ENCODE measurements at regions not wholly inside any gene's neighbourhood (a gene's known extent, or its start where the extent isn't known, plus 50 kb on each side); places are given as distances from the start of the nearest gene placed in this dataset.

DNA sequence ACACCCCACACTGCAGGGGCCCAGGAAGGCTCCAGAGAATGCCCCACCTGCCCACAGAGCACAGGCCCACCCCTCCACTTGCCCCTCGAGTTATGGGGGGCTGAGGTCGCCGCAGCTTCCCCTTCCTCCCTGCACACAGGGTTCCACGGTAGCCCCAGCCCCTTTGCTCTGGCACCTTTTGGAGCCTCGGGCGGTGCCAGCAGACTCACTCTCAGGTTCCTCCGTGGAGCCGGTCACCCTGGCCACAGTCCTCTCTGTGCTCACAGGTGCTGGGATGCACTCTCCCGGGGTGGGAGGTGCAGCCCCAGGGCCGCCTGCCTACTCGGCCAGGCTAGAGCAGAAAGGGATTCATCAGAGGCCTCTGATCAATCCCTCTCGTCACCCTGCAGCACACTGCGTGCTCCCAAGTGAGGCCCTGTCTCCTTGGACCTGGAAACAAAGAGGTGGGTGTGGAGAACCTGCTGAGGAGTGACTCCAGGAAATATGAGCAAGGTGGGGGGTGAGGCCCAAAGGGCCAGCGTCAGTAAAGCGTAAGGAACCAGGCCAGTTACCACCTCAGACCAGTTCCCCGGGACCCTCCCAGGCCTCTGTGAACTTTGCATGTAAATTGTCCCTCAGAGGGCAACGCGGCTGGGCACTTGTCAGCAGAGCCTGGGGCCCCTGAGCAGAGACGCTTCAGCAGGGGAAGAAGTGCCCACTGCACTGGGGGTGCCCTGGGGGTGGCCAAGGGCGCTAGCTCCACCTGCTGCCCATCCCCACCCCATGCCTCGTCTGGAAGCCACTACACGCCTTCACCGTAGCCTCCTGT, 167.8 kb downstream of the OLFM1 start:
- no TSS peak for BruUV-seq (replicated peaks)
- no peak overlapping the region for H3K4me3 Mint-ChIP-seq (ENCODE audit: unreplicated experiment)
- TF ChIP-seq, protein P1, sequence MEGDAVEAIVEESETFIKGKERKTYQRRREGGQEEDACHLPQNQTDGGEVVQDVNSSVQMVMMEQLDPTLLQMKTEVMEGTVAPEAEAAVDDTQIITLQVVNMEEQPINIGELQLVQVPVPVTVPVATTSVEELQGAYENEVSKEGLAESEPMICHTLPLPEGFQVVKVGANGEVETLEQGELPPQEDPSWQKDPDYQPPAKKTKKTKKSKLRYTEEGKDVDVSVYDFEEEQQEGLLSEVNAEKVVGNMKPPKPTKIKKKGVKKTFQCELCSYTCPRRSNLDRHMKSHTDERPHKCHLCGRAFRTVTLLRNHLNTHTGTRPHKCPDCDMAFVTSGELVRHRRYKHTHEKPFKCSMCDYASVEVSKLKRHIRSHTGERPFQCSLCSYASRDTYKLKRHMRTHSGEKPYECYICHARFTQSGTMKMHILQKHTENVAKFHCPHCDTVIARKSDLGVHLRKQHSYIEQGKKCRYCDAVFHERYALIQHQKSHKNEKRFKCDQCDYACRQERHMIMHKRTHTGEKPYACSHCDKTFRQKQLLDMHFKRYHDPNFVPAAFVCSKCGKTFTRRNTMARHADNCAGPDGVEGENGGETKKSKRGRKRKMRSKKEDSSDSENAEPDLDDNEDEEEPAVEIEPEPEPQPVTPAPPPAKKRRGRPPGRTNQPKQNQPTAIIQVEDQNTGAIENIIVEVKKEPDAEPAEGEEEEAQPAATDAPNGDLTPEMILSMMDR (IDR thresholded peaks at IDR 0.05; ENCODE audit: unreplicated experiment) = no peak
- POLR2A ChIA-PET = no interaction called here
- intact Hi-C loops (cut with micrococcal nuclease) = no loop called here
- H3K36me3 Mint-ChIP-seq (ENCODE audit: insufficient read depth, unreplicated experiment) = no peaks in the 10 kb centered on the region
- no peaks in the 10 kb centered on the region for H3K9me3 Mint-ChIP-seq (ENCODE audit: unreplicated experiment)
- no peak for DNase-seq (ENCODE audit: unreplicated experiment)
- no peaks in the 10 kb centered on the region for H3K27me3 Mint-ChIP-seq (ENCODE audit: insufficient read depth, unreplicated experiment)
- CTCF ChIA-PET = no interaction called here
- no peak overlapping the region for H3K27ac Mint-ChIP-seq (ENCODE audit: low read depth, unreplicated experiment)
- no peaks in the 10 kb centered on the region for H3K4me1 Mint-ChIP-seq (ENCODE audit: insufficient read depth, unreplicated experiment)

DNA sequence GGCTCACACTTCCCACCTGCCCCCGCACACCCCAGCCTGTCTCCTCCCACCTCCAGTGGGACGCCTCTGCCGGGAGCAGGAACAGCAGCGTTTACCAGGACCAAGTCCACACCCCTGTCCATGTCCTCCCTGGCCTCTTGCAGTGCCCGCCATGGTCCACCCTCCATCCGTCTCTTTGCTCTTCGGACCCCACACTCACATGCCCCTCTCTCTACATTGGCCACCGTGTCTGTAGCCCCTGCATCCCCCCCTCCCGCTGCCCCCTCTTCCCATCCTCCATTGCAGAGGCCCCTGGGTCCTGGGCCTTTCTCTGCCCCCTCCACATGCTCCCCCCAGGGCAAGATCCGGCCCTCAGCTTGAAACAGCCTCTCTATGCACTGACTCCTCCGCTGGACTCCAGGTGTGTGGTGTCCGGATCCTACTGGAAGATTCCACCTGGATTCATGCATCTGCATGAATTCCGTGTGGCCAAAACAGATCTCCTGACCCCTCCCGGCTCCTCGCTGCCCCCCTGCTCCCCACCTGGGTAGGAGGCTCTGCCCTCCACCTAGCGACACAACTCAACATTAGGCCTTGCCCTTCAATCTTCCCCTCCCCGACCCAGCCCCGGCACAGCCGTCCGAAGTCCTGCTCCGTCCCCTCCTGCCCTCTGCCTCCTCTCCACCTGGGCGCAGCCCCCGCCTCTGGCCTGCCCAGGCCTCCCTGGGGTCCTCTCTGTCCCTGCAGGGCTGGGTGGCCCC, 168.5 kb downstream of the OLFM1 start:
- Mint-ChIP-seq H3K36me3 (ENCODE audit: insufficient read depth, unreplicated experiment) (no peaks in the 10 kb centered on the region), H3K9me3 (ENCODE audit: unreplicated experiment) (no peaks in the 10 kb centered on the region), H3K27ac (ENCODE audit: low read depth, unreplicated experiment) (no peak overlapping the region), H3K4me3 (ENCODE audit: unreplicated experiment) (no peak overlapping the region), H3K4me1 (ENCODE audit: insufficient read depth, unreplicated experiment) (no peaks in the 10 kb centered on the region), H3K27me3 (ENCODE audit: insufficient read depth, unreplicated experiment) (no peaks in the 10 kb centered on the region)
- CTCF ChIA-PET = no interaction called here
- intact Hi-C loops (cut with micrococcal nuclease) = no loop called here
- BruUV-seq (replicated peaks) = no TSS peak
- POLR2A ChIA-PET = no interaction called here
- TF ChIP-seq, protein P1 (IDR thresholded peaks at IDR 0.05; ENCODE audit: unreplicated experiment) = no peak
- DNase-seq (ENCODE audit: unreplicated experiment) = no peak

DNA sequence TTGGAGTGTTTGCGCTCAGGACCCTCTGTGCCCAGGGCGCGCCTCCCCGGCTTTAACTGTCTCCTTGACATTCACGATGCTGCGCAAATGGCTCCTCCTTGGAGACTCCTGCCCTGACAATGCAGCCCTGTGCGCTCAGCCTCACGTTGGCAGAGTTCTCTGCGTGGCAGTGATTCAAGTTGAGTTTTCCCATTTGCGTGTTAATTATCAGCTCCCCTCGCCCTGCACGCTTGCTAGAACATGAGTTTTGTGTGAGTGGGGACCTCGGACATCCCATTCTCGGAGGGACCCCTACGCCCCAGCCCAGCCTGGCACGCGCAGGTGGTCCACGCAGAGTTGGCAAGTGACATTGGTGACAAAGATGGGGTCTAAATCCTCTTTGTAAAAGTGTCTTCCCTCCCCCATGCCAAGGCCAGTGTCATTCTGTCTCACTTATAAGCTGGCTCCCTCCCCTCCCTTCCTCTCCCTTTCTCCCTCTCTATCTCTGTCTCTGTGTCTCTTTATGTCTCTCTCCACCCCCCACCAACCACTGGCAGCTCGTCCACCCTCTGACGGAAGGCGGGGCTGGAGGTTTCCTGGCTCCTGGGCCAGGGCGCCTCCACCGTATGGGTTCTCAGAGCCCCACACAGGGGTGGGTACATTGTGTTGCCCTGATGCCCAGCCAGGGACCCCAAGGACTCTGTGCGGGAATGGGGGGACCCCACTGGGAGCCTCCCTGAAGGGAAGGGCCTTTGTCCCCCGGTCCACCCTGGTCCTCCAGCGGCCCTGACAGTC, 169.3 kb downstream of the OLFM1 start:
- Mint-ChIP-seq H3K9me3 (ENCODE audit: unreplicated experiment) (no peaks in the 10 kb centered on the region), H3K27me3 (ENCODE audit: insufficient read depth, unreplicated experiment) (no peaks in the 10 kb centered on the region), H3K4me1 (ENCODE audit: insufficient read depth, unreplicated experiment) (no peaks in the 10 kb centered on the region), H3K27ac (ENCODE audit: low read depth, unreplicated experiment) (no peak overlapping the region), H3K4me3 (ENCODE audit: unreplicated experiment) (no peak overlapping the region), H3K36me3 (ENCODE audit: insufficient read depth, unreplicated experiment) (no peaks in the 10 kb centered on the region)
- no peak for DNase-seq (ENCODE audit: unreplicated experiment)
- intact Hi-C loops (cut with micrococcal nuclease) = no loop called here
- CTCF ChIA-PET = no interaction called here
- POLR2A ChIA-PET = no interaction called here
- no TSS peak for BruUV-seq (replicated peaks)
- TF ChIP-seq, protein P1 (IDR thresholded peaks at IDR 0.05; ENCODE audit: unreplicated experiment) = no peak

DNA sequence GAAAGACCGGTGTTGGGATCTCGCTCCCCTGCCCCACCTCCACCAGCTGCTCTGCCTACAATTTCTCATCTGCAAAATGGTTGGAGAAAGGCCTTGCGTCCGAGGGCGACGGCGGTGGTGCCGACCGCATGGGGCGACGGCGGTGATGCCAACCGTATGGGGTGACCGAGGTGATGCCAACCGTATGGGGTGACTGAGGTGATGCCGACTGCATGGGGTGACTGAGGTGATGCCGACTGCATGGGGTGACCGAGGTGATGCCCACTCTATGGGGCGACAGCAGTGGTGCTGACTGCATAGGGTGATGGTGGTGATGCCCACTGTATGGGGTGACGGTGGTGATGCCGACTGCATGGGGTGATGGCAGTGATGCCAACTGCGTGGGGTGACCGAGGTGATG, 171.0 kb downstream of the OLFM1 start:
- no peaks in the 10 kb centered on the region for H3K9me3 Mint-ChIP-seq (ENCODE audit: unreplicated experiment)
- H3K36me3 Mint-ChIP-seq (ENCODE audit: insufficient read depth, unreplicated experiment) = no peaks in the 10 kb centered on the region
- ChIA-PET CTCF (interaction anchor here (0.7 kb wide), 1 partner anchor 267 kb away, joined by 3 read pairs; no protein-coding TSS in a partner anchor), POLR2A (no interaction called here)
- H3K27me3 Mint-ChIP-seq (ENCODE audit: insufficient read depth, unreplicated experiment) = no peaks in the 10 kb centered on the region
- BruUV-seq (replicated peaks) = no TSS peak
- no peaks in the 10 kb centered on the region for H3K4me1 Mint-ChIP-seq (ENCODE audit: insufficient read depth, unreplicated experiment)
- intact Hi-C loops (cut with micrococcal nuclease) = no loop called here
- DNase-seq (ENCODE audit: unreplicated experiment) = no peak
- no peak overlapping the region for H3K27ac Mint-ChIP-seq (ENCODE audit: low read depth, unreplicated experiment)
- no peak overlapping the region for H3K4me3 Mint-ChIP-seq (ENCODE audit: unreplicated experiment)
- TF ChIP-seq, protein P1 (IDR thresholded peaks at IDR 0.05; ENCODE audit: unreplicated experiment) = no peak

Data from MCF 10A (cell line).